Panc1 (cell line): ENCODE measurements at regions not wholly inside any gene's neighbourhood (a gene's known extent, or its start where the extent isn't known, plus 50 kb on each side); places are given as distances from the start of the nearest gene placed in this dataset.

ENCODE experiments used
- ATAC-seq: fragments of 200-7000 bp; cut with Tn5 transposase; 2 replicates; pipeline ENCODE4 v1.9.1; 2020; ENCODE audit warnings: mild to moderate bottlenecking, moderate library complexity
- BruUV-seq: library from RNA; stranded (reverse); fragments of 400-500 nt; replicated peaks from 2 replicates; lab custom pipeline; 2021; lab: Mats Ljungman, UMichigan
- CTCF ChIA-PET: fragments of 300-600 bp; sonication (Branson Sonifier 250); formaldehyde crosslinking; loops from one replicate; lab custom pipeline; 2022; ENCODE audit warnings: antibody characterized with exemption; lab: Charles Lee
- POLR2A ChIA-PET: fragments of 300-600 bp; sonication (Branson Sonifier 250); formaldehyde crosslinking; loops from one replicate; lab custom pipeline; 2022; ENCODE audit warnings: antibody characterized with exemption; lab: Charles Lee
- DNase-seq: peaks from one replicate; pipeline ENCODE4 v3.0.0-alpha.2; 2010; ENCODE audit warnings: low read depth, low spot score
- H3K27ac ChIP-seq: 2 replicates; pipeline ENCODE4 v1.5.1; 2011; ENCODE audit warnings: mild to moderate bottlenecking, low read length, inconsistent platforms
- H3K27me3 ChIP-seq: fragments of 200-500 bp; sonication (Bioruptor generic); 2 replicates; pipeline ENCODE4 v1.6.0; 2014; ENCODE audit warnings: low read length, inconsistent platforms; ENCODE audit not compliant: control insufficient read depth, insufficient read depth
- H3K36me3 ChIP-seq: fragments of 200-500 bp; sonication (Bioruptor generic); 2 replicates; pipeline ENCODE4 v1.5.1; 2014; ENCODE audit warnings: inconsistent platforms, mild to moderate bottlenecking, low read length, moderate library complexity; ENCODE audit not compliant: control insufficient read depth, insufficient read depth
- H3K4me1 ChIP-seq: 2 replicates; pipeline ENCODE4 v1.5.1; 2011; ENCODE audit warnings: inconsistent platforms, mild to moderate bottlenecking, low read length, moderate library complexity; ENCODE audit not compliant: control insufficient read depth, insufficient read depth
- H3K4me3 ChIP-seq, 2 experiments: 2 replicates each; pipeline ENCODE4 v1.5.1; 2011 to 2012; ENCODE audit warnings: low read depth in 2 of 2, low read length in 2 of 2, mild to moderate bottlenecking in 2 of 2, inconsistent platforms in 1 of 2, moderate library complexity in 1 of 2
- H3K9me3 ChIP-seq: fragments of 200-500 bp; sonication (Bioruptor generic); 2 replicates; pipeline ENCODE4 v1.5.1; 2014; ENCODE audit warnings: low read depth, mild to moderate bottlenecking, inconsistent platforms, low read length, moderate library complexity; ENCODE audit not compliant: control insufficient read depth, insufficient read depth
- POLR2AphosphoS5 ChIP-seq: IDR thresholded peaks from 2 replicates; pipeline ENCODE4 v1.6.1; 2012; ENCODE audit warnings: mild to moderate bottlenecking, low read depth, low read length, moderate library complexity
- SIN3A ChIP-seq: IDR thresholded peaks from 2 replicates; pipeline ENCODE4 v1.6.1; 2012; ENCODE audit warnings: low read depth, mild to moderate bottlenecking, low read length, moderate library complexity, borderline replicate concordance; ENCODE audit not compliant: insufficient read depth
- TCF7L2 ChIP-seq: IDR thresholded peaks from 2 replicates; pipeline ENCODE4 v1.6.1; 2011; ENCODE audit warnings: mild to moderate bottlenecking, low read depth, low read length, inconsistent platforms
- in situ Hi-C: cut with HindIII; loops from 2 replicates; pipeline ENCODE4 v1.10.0; 2016; ENCODE audit warnings: low sequenced_read_pairs, low pct_unique_long_range_greater_than_20kb
- intact Hi-C: fragments of 100-400 bp; cut with micrococcal nuclease; formaldehyde crosslinking; loops from one replicate; pipeline ENCODE4 v1.10.0; 2022; ENCODE audit not compliant: unreplicated experiment
- TF ChIP-seq, protein P1 (sequence below), 2 experiments: IDR thresholded peaks; 2 replicates each; pipeline ENCODE4 v1.6.1; 2011 to 2012; ENCODE audit warnings: low read depth in 2 of 2, control low read depth in 1 of 2, low read length in 1 of 2, mild to moderate bottlenecking in 1 of 2, moderate library complexity in 1 of 2; ENCODE audit not compliant: insufficient read depth in 1 of 2
- TF ChIP-seq, protein P2 (sequence below): fragments of 450-650 bp; IDR thresholded peaks from 2 replicates; pipeline ENCODE4 v1.5.1; 2017; ENCODE audit warnings: mild to moderate bottlenecking

DNA sequence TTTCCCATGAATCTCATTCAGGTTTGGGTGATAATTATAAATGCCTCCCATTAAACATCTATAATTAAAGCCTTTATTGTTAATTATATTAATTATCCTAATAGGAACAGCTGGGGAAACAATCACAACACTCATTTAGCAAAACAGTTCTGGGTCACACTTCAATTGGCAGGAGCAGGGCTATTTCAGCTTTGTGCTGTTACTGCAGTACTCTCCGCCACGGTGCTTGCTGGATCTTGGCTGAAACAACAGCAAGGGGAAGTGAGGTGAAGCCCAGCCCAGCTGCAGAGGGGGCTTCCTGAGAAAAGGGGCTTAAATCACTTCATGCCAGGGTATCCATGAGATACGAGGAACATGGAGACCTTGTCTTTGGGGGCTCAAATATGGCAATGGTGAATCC is 79.5 kb upstream of the SOX11 start:
- no peaks in the 10 kb centered on the region for H3K36me3 ChIP-seq
- DNase-seq (no peak), ATAC-seq (no peak)
- ChIA-PET POLR2A (no interaction called here), CTCF (interaction anchor here (0.7 kb wide), 1 partner anchor 1658 kb away, joined by 4 read pairs; no protein-coding TSS in a partner anchor)
- H3K27ac ChIP-seq, result no peak overlapping the region
- no peaks in the 10 kb centered on the region for H3K9me3 ChIP-seq
- no peak overlapping the region for H3K4me3 ChIP-seq
- TF ChIP-seq, protein P1, sequence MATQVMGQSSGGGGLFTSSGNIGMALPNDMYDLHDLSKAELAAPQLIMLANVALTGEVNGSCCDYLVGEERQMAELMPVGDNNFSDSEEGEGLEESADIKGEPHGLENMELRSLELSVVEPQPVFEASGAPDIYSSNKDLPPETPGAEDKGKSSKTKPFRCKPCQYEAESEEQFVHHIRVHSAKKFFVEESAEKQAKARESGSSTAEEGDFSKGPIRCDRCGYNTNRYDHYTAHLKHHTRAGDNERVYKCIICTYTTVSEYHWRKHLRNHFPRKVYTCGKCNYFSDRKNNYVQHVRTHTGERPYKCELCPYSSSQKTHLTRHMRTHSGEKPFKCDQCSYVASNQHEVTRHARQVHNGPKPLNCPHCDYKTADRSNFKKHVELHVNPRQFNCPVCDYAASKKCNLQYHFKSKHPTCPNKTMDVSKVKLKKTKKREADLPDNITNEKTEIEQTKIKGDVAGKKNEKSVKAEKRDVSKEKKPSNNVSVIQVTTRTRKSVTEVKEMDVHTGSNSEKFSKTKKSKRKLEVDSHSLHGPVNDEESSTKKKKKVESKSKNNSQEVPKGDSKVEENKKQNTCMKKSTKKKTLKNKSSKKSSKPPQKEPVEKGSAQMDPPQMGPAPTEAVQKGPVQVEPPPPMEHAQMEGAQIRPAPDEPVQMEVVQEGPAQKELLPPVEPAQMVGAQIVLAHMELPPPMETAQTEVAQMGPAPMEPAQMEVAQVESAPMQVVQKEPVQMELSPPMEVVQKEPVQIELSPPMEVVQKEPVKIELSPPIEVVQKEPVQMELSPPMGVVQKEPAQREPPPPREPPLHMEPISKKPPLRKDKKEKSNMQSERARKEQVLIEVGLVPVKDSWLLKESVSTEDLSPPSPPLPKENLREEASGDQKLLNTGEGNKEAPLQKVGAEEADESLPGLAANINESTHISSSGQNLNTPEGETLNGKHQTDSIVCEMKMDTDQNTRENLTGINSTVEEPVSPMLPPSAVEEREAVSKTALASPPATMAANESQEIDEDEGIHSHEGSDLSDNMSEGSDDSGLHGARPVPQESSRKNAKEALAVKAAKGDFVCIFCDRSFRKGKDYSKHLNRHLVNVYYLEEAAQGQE (IDR thresholded peaks at IDR 0.05; ENCODE audit: insufficient read depth in 1 of 2, low read depth in 2 of 2, low read length in 1 of 2), result no peak
- TF ChIP-seq, protein P2, sequence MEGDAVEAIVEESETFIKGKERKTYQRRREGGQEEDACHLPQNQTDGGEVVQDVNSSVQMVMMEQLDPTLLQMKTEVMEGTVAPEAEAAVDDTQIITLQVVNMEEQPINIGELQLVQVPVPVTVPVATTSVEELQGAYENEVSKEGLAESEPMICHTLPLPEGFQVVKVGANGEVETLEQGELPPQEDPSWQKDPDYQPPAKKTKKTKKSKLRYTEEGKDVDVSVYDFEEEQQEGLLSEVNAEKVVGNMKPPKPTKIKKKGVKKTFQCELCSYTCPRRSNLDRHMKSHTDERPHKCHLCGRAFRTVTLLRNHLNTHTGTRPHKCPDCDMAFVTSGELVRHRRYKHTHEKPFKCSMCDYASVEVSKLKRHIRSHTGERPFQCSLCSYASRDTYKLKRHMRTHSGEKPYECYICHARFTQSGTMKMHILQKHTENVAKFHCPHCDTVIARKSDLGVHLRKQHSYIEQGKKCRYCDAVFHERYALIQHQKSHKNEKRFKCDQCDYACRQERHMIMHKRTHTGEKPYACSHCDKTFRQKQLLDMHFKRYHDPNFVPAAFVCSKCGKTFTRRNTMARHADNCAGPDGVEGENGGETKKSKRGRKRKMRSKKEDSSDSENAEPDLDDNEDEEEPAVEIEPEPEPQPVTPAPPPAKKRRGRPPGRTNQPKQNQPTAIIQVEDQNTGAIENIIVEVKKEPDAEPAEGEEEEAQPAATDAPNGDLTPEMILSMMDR, result no peak
- TF ChIP-seq TCF7L2 (no peak), SIN3A (no peak), POLR2AphosphoS5 (no peak)
- intact Hi-C loops (no loop called here), in situ Hi-C loops (no loop called here)
- H3K27me3 ChIP-seq, result no peaks in the 10 kb centered on the region
- H3K4me1 ChIP-seq, result no peaks in the 10 kb centered on the region
- no TSS peak for BruUV-seq

DNA sequence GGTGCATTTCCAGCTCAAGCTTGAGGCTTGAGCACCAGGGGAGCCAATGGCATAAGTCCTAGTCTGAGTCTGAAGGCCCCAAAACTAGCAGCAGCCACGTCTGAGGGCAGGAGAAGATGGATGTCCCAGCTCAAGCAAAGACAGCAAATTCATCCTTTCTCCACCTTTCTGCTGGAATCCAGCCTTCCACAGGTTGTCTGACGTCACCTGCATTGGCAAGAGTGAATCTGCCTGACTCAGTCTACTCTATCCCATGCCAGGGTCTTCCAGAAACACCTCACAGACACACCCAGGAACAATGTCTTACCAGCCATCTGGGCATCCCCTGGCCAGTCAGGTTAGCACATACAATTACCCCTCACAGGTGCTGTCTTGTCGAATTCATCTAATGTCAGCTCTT is 76.2 kb upstream of the SOX11 start:
- in situ Hi-C loops, result no loop called here
- no peak for ATAC-seq
- Histone ChIP-seq H3K4me1 (no peaks in the 10 kb centered on the region), H3K4me3 (no peak overlapping the region), H3K36me3 (no peaks in the 10 kb centered on the region), H3K27ac (no peak overlapping the region), H3K27me3 (no peaks in the 10 kb centered on the region), H3K9me3 (no peaks in the 10 kb centered on the region)
- no TSS peak for BruUV-seq
- DNase-seq, result no peak
- TF ChIP-seq, protein P2, result no peak
- TF ChIP-seq POLR2AphosphoS5, result no peak
- no peak for TF ChIP-seq TCF7L2
- POLR2A ChIA-PET, result no interaction called here
- intact Hi-C loops, result no loop called here
- CTCF ChIA-PET, result no interaction called here
